ENCODE measurements at regions not wholly inside any gene's neighbourhood (a gene's known extent, or its start where the extent isn't known, plus 50 kb on each side); places are given as distances from the start of the nearest gene placed in this dataset.

DNA sequence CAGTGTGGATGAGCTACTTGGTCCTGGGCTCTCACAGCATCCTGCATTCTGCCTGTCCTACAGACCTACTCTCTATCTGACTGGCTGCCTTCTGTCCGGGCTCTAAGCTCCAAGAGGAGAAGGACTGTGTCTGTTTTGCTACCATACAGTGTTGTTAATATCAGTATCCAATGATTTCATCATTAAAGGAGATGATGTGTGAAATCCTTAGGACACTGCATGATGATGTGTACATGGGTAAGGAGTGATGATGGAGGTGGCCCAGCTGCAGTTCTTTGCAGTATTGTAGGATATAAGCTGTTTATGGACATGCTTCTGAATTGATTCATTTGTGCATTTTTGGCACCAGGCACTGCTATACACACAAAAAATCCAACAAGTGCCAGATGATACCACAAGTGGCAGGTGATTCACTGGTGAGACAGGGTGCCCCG lies 536.9 kb upstream of the CDH11 start:
- TF ChIP-seq EZH2 (IDR thresholded peaks at IDR 0.05) (no peak), POLR2AphosphoS5 (IDR thresholded peaks at IDR 0.05; ENCODE audit: borderline replicate concordance, low read depth, low read length) (no peak), FOXP2 (optimal IDR thresholded peaks at IDR 0.05; ENCODE audit: control extremely low read depth, extremely low read length, insufficient read depth) (no peak)
